Calu3 (cell line): ENCODE measurements at regions not wholly inside any gene's neighbourhood (a gene's known extent, or its start where the extent isn't known, plus 50 kb on each side); places are given as distances from the start of the nearest gene placed in this dataset.

Experiments used
- BruUV-seq: library from RNA; stranded (reverse); fragments of 400-500 nt; replicated peaks from 2 replicates; lab custom pipeline; 2021; lab: Mats Ljungman, UMichigan
- CTCF ChIA-PET: fragments of 300-600 bp; sonication (Branson Sonifier 250); formaldehyde crosslinking; loops from one replicate; lab custom pipeline; 2022; ENCODE audit warnings: antibody characterized with exemption; lab: Charles Lee
- DNase-seq: peaks from one replicate; pipeline ENCODE4 v3.0.0; 2022
- H3K27ac Mint-ChIP-seq: one replicate; pipeline ENCODE4 v1.8.0; 2022; ENCODE audit warnings: mixed read lengths; ENCODE audit not compliant: unreplicated experiment
- H3K27me3 Mint-ChIP-seq: one replicate; pipeline ENCODE4 v1.8.0; 2022; ENCODE audit warnings: mixed read lengths; ENCODE audit not compliant: unreplicated experiment
- H3K36me3 Mint-ChIP-seq: one replicate; pipeline ENCODE4 v1.8.0; 2022; ENCODE audit warnings: mild to moderate bottlenecking, moderate library complexity, mixed read lengths; ENCODE audit not compliant: insufficient read depth, unreplicated experiment
- H3K4me1 Mint-ChIP-seq: one replicate; pipeline ENCODE4 v1.8.0; 2022; ENCODE audit warnings: mild to moderate bottlenecking, low read depth, mixed read lengths; ENCODE audit not compliant: unreplicated experiment
- H3K4me3 Mint-ChIP-seq: one replicate; pipeline ENCODE4 v1.8.0; 2022; ENCODE audit warnings: mild to moderate bottlenecking, low read depth, moderate library complexity, mixed read lengths; ENCODE audit not compliant: unreplicated experiment
- H3K9me3 Mint-ChIP-seq: one replicate; pipeline ENCODE4 v1.8.0; 2022; ENCODE audit warnings: low read depth, mixed read lengths; ENCODE audit not compliant: unreplicated experiment
- intact Hi-C: fragments of 100-400 bp; cut with micrococcal nuclease; formaldehyde crosslinking; loops from one replicate; pipeline ENCODE4 v1.10.0; 2022; ENCODE audit not compliant: unreplicated experiment
- TF ChIP-seq, protein P1 (sequence below): fragments of 200-600 bp; IDR thresholded peaks from one replicate; pipeline ENCODE4 v1.8.0; 2022; ENCODE audit warnings: antibody characterized with exemption; ENCODE audit not compliant: unreplicated experiment

DNA sequence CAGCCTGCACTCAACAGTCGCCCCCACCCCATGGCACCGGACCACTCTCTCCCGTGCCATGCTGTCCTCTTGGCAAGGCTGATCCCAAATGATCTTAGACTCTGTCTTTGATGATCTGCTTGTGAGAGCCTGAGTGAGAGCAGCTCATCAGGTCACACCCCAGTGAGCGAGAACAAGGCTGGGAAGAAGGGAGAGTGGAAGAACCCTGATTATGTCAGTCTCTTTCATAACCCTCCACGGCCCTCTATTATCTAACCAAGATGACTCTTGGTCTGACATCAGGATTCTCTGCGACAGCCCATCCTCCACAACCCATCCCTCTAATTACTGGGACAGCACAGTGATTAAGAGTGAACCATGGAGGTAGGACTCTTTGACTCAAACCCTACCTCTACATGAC is 53.1 kb upstream of the C7orf33 start:
- H3K27me3 Mint-ChIP-seq: peaks cover 51% of the 10 kb centered on the region
- H3K9me3 Mint-ChIP-seq: no peaks in the 10 kb centered on the region
- H3K36me3 Mint-ChIP-seq: no peaks in the 10 kb centered on the region
- no peak overlapping the region for H3K4me3 Mint-ChIP-seq
- BruUV-seq: no TSS peak
- TF ChIP-seq, protein P1, sequence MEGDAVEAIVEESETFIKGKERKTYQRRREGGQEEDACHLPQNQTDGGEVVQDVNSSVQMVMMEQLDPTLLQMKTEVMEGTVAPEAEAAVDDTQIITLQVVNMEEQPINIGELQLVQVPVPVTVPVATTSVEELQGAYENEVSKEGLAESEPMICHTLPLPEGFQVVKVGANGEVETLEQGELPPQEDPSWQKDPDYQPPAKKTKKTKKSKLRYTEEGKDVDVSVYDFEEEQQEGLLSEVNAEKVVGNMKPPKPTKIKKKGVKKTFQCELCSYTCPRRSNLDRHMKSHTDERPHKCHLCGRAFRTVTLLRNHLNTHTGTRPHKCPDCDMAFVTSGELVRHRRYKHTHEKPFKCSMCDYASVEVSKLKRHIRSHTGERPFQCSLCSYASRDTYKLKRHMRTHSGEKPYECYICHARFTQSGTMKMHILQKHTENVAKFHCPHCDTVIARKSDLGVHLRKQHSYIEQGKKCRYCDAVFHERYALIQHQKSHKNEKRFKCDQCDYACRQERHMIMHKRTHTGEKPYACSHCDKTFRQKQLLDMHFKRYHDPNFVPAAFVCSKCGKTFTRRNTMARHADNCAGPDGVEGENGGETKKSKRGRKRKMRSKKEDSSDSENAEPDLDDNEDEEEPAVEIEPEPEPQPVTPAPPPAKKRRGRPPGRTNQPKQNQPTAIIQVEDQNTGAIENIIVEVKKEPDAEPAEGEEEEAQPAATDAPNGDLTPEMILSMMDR: no peak
- H3K27ac Mint-ChIP-seq: no peak overlapping the region
- DNase-seq: no peak
- intact Hi-C loops: no loop called here
- CTCF ChIA-PET: interaction anchor here (0.8 kb wide), 1 partner anchor 83 kb away, joined by 3 read pairs; no protein-coding TSS in a partner anchor
- H3K4me1 Mint-ChIP-seq: no peaks in the 10 kb centered on the region

DNA sequence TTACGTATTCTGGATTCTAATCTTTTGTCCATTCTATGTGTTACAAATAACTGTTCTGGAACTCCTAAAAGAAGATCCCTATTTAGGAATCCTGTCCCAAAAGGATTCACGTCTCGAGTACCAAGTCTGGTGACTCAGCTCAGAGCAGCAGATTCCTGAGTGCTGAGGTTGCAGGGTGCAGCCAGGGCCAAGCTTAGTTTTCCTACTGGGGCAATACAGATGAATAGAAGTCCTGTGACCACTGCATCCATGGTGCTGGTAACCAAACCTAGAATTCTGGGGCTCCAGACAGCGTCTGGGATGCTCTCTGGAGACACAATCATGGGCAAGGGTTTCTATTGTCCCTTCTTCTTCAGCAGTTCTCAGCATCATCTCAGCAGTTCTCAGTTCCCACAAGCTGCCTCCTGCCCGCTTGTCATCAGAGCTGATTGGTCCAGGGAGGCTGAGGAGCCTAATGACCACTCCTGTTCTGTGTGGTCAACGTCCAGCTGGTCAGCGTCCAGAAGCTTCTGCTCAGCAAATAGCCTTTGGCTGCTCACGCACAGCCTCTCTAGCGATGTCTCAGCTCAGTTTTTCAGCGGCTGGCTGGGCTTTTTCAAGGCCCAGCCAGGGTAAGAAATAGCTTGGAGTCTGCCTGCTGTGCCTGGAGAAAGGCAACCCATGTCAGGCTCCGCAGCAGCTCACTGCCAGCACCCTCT is 50.4 kb upstream of the C7orf33 start:
- Mint-ChIP-seq H3K4me3 (no peak overlapping the region), H3K27me3 (peaks cover 48% of the 10 kb centered on the region), H3K4me1 (no peaks in the 10 kb centered on the region), H3K36me3 (no peaks in the 10 kb centered on the region), H3K27ac (no peak overlapping the region), H3K9me3 (no peaks in the 10 kb centered on the region)
- intact Hi-C loops: no loop called here
- no TSS peak for BruUV-seq
- TF ChIP-seq, protein P1: no peak
- CTCF ChIA-PET: interaction anchor here (0.7 kb wide), 1 partner anchor 13 kb away, joined by 3 read pairs; no protein-coding TSS in a partner anchor
- no peak for DNase-seq
